HG03354 (cell line): ENCODE measurements at regions not wholly inside any gene's neighbourhood (a gene's known extent, or its start where the extent isn't known, plus 50 kb on each side); places are given as distances from the start of the nearest gene placed in this dataset.
"Not testable (repeated sequence)": the region's sequence is repeated elsewhere in the genome, so short reads cannot be mapped to it uniquely, and the experiment has no call there.

Experiments
- ATAC-seq: cut with Tn5 transposase; IDR thresholded peaks from one replicate; pipeline ENCODE4 v1.9.1; 2021; ENCODE audit warnings: mild to moderate bottlenecking; ENCODE audit not compliant: unreplicated experiment, poor library complexity, severe bottlenecking

- ATAC-seq = not testable (repeated sequence)
Measured at GRCh38 chr17:21850614-21851013, 158.3 kb downstream of the KCNJ18 start.
